GM23338 (cell line): ENCODE measurements at regions not wholly inside any gene's neighbourhood (a gene's known extent, or its start where the extent isn't known, plus 50 kb on each side); places are given as distances from the start of the nearest gene placed in this dataset.

Source experiments
- ATAC-seq: fragments of 200-7000 bp; cut with Tn5 transposase; 3 replicates; pipeline ENCODE4 v1.9.1; 2020
- DNase-seq: peaks from one replicate; pipeline ENCODE4 v3.0.0-alpha.2; 2015; ENCODE audit warnings: low spot score
- H2AFZ ChIP-seq: fragments of 200-600 bp; sonication (generic); 2 replicates; pipeline ENCODE4 v1.8.0; 2016; ENCODE audit warnings: antibody characterized with exemption, mild to moderate bottlenecking, moderate library complexity
- H3F3A ChIP-seq: fragments of 200-600 bp; sonication (generic); replicated peaks from 2 replicates; pipeline ENCODE4 v1.8.0; 2017; ENCODE audit warnings: antibody characterized with exemption, mixed run types, low read depth
- H3K27ac ChIP-seq: fragments of 200-600 bp; sonication (generic); 2 replicates; pipeline ENCODE4 v1.6.1; 2016; ENCODE audit warnings: low read depth
- H3K27me3 ChIP-seq: fragments of 200-600 bp; sonication (generic); 2 replicates; pipeline ENCODE4 v1.8.0; 2016; ENCODE audit warnings: mild to moderate bottlenecking, mixed run types, moderate library complexity; ENCODE audit not compliant: insufficient read depth
- H3K36me3 ChIP-seq: fragments of 200-600 bp; sonication (generic); 2 replicates; pipeline ENCODE4 v1.8.0; 2016; ENCODE audit warnings: mild to moderate bottlenecking; ENCODE audit not compliant: insufficient read depth
- H3K4me1 ChIP-seq: fragments of 200-600 bp; sonication (generic); 2 replicates; pipeline ENCODE4 v1.8.0; 2016; ENCODE audit warnings: mild to moderate bottlenecking, moderate library complexity; ENCODE audit not compliant: insufficient read depth
- H3K4me2 ChIP-seq: fragments of 200-600 bp; sonication (generic); 2 replicates; pipeline ENCODE4 v1.7.1; 2017; ENCODE audit warnings: mixed run types
- H3K4me3 ChIP-seq: fragments of 200-600 bp; sonication (generic); 2 replicates; pipeline ENCODE4 v1.6.1; 2016; ENCODE audit warnings: mixed run types
- H3K79me2 ChIP-seq: fragments of 200-600 bp; sonication (generic); replicated peaks from 2 replicates; pipeline ENCODE4 v1.8.0; 2017; ENCODE audit warnings: mild to moderate bottlenecking; ENCODE audit not compliant: insufficient read depth
- H3K9me2 ChIP-seq: fragments of 200-600 bp; sonication (generic); 2 replicates; pipeline ENCODE4 v1.8.0; 2017; ENCODE audit not compliant: insufficient read depth
- H4K20me1 ChIP-seq: fragments of 200-600 bp; sonication (generic); replicated peaks from 2 replicates; pipeline ENCODE4 v1.8.0; 2017; ENCODE audit warnings: mild to moderate bottlenecking; ENCODE audit not compliant: insufficient read depth
- H3K27ac Mint-ChIP-seq: 2 replicates; pipeline ENCODE4 v1.8.0; 2020; ENCODE audit warnings: inconsistent platforms, mild to moderate bottlenecking, moderate library complexity, mixed read lengths
- H3K27me3 Mint-ChIP-seq: 3 replicates; pipeline ENCODE4 v1.8.0; 2022; ENCODE audit warnings: low read depth, mild to moderate bottlenecking, moderate library complexity, mixed read lengths, inconsistent platforms; ENCODE audit not compliant: insufficient read depth, poor library complexity
- H3K36me3 Mint-ChIP-seq: 3 replicates; pipeline ENCODE4 v1.8.0; 2021; ENCODE audit warnings: low read depth, mild to moderate bottlenecking, inconsistent platforms, moderate library complexity, mixed read lengths
- H3K4me1 Mint-ChIP-seq: 3 replicates; pipeline ENCODE4 v1.8.0; 2020; ENCODE audit warnings: mild to moderate bottlenecking, inconsistent platforms, mixed read lengths
- H3K4me3 Mint-ChIP-seq: 3 replicates; pipeline ENCODE4 v1.8.0; 2021; ENCODE audit warnings: moderate library complexity, mild to moderate bottlenecking, inconsistent platforms, mixed read lengths
- H3K9me3 Mint-ChIP-seq: 3 replicates; pipeline ENCODE4 v1.8.0; 2020; ENCODE audit warnings: moderate library complexity, mild to moderate bottlenecking, inconsistent platforms, mixed read lengths
- CREB1 ChIP-seq: fragments of 250-450 bp; sonication (Bioruptor Pico); IDR thresholded peaks from 2 replicates; pipeline ENCODE4 v1.5.0; 2020; ENCODE audit warnings: low read depth, mild to moderate bottlenecking, moderate library complexity
- CTCF ChIP-seq, 2 experiments: fragments of 200-600 bp in 1 of 2; sonication (generic) in 1 of 2; conservative IDR thresholded peaks; 2 replicates each; pipeline versions ENCODE4 v1.5.1 to v1.6.1; 2016 to 2017; ENCODE audit warnings: antibody characterized with exemption in 2 of 2, low read depth in 2 of 2, mild to moderate bottlenecking in 2 of 2, moderate library complexity in 1 of 2
- ETS1 ChIP-seq: IDR thresholded peaks from 2 replicates; pipeline ENCODE4 v1.6.1; 2016; ENCODE audit warnings: antibody characterized with exemption
- EZH2 ChIP-seq: fragments of 200-600 bp; sonication (generic); IDR thresholded peaks from one replicate; pipeline ENCODE4 v1.8.0; 2017; ENCODE audit warnings: antibody characterized with exemption, mild to moderate bottlenecking, low read depth; ENCODE audit not compliant: unreplicated experiment
- JUNB ChIP-seq: IDR thresholded peaks from one replicate; pipeline ENCODE4 v1.6.1; 2016; ENCODE audit warnings: antibody characterized with exemption; ENCODE audit not compliant: unreplicated experiment
- NANOG ChIP-seq: IDR thresholded peaks from 2 replicates; pipeline ENCODE4 v1.6.1; 2016; ENCODE audit warnings: antibody characterized with exemption, borderline replicate concordance
- POLR2AphosphoS5 ChIP-seq: IDR thresholded peaks from 2 replicates; pipeline ENCODE4 v1.6.1; 2016; ENCODE audit warnings: antibody characterized with exemption, low read depth
- REST ChIP-seq: IDR thresholded peaks from one replicate; pipeline ENCODE4 v1.6.1; 2018; ENCODE audit warnings: antibody characterized with exemption; ENCODE audit not compliant: unreplicated experiment
- STAT1 ChIP-seq: IDR thresholded peaks from one replicate; pipeline ENCODE4 v1.6.1; 2016; ENCODE audit warnings: antibody characterized with exemption; ENCODE audit not compliant: unreplicated experiment
- ZNF114 ChIP-seq: fragments of 250-450 bp; sonication (Bioruptor Pico); IDR thresholded peaks from 2 replicates; pipeline ENCODE4 v1.5.0; 2020; ENCODE audit warnings: mild to moderate bottlenecking, moderate library complexity
- ZNF331 ChIP-seq: fragments of 250-450 bp; sonication (Bioruptor Pico); IDR thresholded peaks from 2 replicates; pipeline ENCODE4 v1.5.0; 2020; ENCODE audit warnings: low read depth, mild to moderate bottlenecking, moderate library complexity

DNA sequence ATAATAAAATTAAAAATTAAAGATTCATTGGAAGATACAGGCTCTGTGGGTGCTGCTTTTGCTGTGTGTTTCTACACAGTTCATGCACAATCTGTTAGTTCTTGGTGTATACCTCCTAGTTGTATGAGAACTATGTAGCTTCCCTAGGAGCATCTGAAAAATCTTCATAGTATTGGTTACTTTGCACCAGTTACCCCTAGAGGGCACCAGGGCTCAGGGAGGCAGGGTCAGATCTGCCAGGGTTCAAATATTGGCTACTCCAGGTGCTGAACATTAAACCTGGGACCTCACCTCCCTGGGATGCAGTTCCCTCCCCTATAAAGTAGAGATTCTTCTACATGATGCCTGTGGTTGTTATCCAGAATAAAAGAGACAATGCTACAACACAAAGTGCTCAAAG, 583.0 kb upstream of the CDH11 start:
- Histone ChIP-seq H4K20me1 (no peaks in the 10 kb centered on the region), H3F3A (no peaks in the 10 kb centered on the region), H3K27ac (no peak overlapping the region), H3K36me3 (no peaks in the 10 kb centered on the region), H3K27me3 (no peaks in the 10 kb centered on the region), H3K4me2 (no peak overlapping the region), H3K79me2 (no peaks in the 10 kb centered on the region), H3K4me3 (no peak overlapping the region), H2AFZ (no peak overlapping the region), H3K4me1 (peaks cover 11% of the 10 kb centered on the region; the same call in 1 of the 2 replicates), H3K9me2 (peaks cover 12% of the 10 kb centered on the region; the same call in 1 of the 2 replicates)
- Mint-ChIP-seq H3K4me3 (no peak overlapping the region), H3K36me3 (no peaks in the 10 kb centered on the region), H3K9me3 (no peaks in the 10 kb centered on the region; the same call in 2 of the 3 replicates), H3K4me1 (peaks cover 17% of the 10 kb centered on the region), H3K27me3 (no peaks in the 10 kb centered on the region), H3K27ac (no peak overlapping the region)
- TF ChIP-seq EZH2 (no peak), CTCF (conservative IDR thresholded peaks at IDR 0.05; ENCODE audit: low read depth in 2 of 2) (peak; percentile 67 to 75)
- DNase-seq (peak; percentile 49), ATAC-seq (peak; percentile 42)

DNA sequence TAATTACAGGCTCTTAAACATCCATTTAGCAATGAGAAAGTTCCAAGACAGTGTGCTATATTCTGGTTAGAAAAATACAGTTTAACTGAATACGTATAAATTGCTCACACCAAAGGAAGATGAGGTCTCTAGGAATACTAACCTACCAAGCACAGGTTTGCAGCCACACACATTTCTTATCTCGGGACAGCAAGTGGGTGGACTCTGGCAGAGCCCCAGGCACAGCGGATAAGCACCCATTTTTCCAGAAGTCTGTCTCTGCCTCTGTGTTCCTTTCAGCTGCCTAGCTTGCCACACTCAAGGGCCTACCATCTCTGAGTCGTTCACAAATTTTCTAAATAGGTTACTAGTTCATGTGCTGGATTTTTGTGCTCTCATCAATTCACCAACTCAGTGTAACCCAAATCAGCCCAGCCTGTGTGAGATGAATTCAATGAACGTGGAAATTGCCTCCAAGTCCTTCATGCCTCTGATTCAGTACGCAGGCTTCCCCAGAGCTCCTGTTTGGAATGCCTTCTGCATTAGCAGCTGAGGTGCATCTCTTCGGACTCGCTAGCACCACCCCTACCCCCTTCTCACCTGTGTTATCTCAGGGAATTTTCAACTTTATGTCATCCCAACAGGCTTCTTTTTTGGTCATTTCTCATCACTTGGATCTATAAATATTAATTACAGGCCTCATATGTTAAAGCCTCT, 581.0 kb upstream of the CDH11 start:
- peak overlapping the region; percentile 60; the same call in 1 of the 2 replicates for H2AFZ ChIP-seq
- no peaks in the 10 kb centered on the region for H3F3A ChIP-seq
- H3K9me3 Mint-ChIP-seq, result no peaks in the 10 kb centered on the region; the same call in 2 of the 3 replicates
- H3K36me3 ChIP-seq, result no peaks in the 10 kb centered on the region
- no peaks in the 10 kb centered on the region for H3K79me2 ChIP-seq
- H4K20me1 ChIP-seq, result no peaks in the 10 kb centered on the region
- H3K4me1 ChIP-seq, result peaks cover 21% of the 10 kb centered on the region
- H3K27ac Mint-ChIP-seq, result no peak overlapping the region
- ATAC-seq (peak; percentile 42), DNase-seq (no peak)
- no peak overlapping the region for H3K4me3 Mint-ChIP-seq
- H3K27ac ChIP-seq, result no peak overlapping the region
- no peak overlapping the region for H3K4me2 ChIP-seq
- H3K9me2 ChIP-seq, result peaks cover 9% of the 10 kb centered on the region; the same call in 1 of the 2 replicates
- no peak overlapping the region for H3K4me3 ChIP-seq
- no peaks in the 10 kb centered on the region for H3K27me3 ChIP-seq
- no peaks in the 10 kb centered on the region for H3K36me3 Mint-ChIP-seq
- H3K4me1 Mint-ChIP-seq, result peaks cover 28% of the 10 kb centered on the region
- H3K27me3 Mint-ChIP-seq, result peaks cover 4% of the 10 kb centered on the region
- no peak for TF ChIP-seq NANOG
- no peak for TF ChIP-seq ZNF114 (CRISPR knock-in tag)
- no peak for TF ChIP-seq JUNB
- no peak for TF ChIP-seq POLR2AphosphoS5
- no peak for TF ChIP-seq EZH2
- TF ChIP-seq ZNF331 (CRISPR knock-in tag), result no peak
- TF ChIP-seq REST, result no peak
- TF ChIP-seq ETS1, result no peak
- TF ChIP-seq CREB1 (CRISPR knock-in tag), result no peak
- TF ChIP-seq CTCF (conservative IDR thresholded peaks at IDR 0.05; ENCODE audit: low read depth in 2 of 2), result no peak
- TF ChIP-seq STAT1, result no peak
